Stimulated activated naive CD8-positive, alpha-beta T cell treated with anti-CD3 and anti-CD28 coated beads, Interleukin-15, Interleukin-2, amounts not matched to agents 100 ng/mL and 50 ng/mL, for 24 hours (primary cell): ENCODE measurements at regions not wholly inside any gene's neighbourhood (a gene's known extent, or its start where the extent isn't known, plus 50 kb on each side); places are given as distances from the start of the nearest gene placed in this dataset.

Source experiments
- H3K27ac Mint-ChIP-seq: one replicate; pipeline ENCODE4 v1.8.0; 2021; ENCODE audit warnings: mild to moderate bottlenecking, mixed read lengths
- H3K27me3 Mint-ChIP-seq: one replicate; pipeline ENCODE4 v1.8.0; 2021; ENCODE audit warnings: mixed read lengths
- H3K36me3 Mint-ChIP-seq: one replicate; pipeline ENCODE4 v1.8.0; 2021; ENCODE audit warnings: low read depth, mixed read lengths
- H3K4me1 Mint-ChIP-seq: one replicate; pipeline ENCODE4 v1.8.0; 2021; ENCODE audit warnings: low read depth, mixed read lengths
- H3K4me3 Mint-ChIP-seq: one replicate; pipeline ENCODE4 v1.8.0; 2021; ENCODE audit warnings: mild to moderate bottlenecking, mixed read lengths
- H3K9me3 Mint-ChIP-seq: one replicate; pipeline ENCODE4 v1.8.0; 2021; ENCODE audit warnings: mixed read lengths

DNA sequence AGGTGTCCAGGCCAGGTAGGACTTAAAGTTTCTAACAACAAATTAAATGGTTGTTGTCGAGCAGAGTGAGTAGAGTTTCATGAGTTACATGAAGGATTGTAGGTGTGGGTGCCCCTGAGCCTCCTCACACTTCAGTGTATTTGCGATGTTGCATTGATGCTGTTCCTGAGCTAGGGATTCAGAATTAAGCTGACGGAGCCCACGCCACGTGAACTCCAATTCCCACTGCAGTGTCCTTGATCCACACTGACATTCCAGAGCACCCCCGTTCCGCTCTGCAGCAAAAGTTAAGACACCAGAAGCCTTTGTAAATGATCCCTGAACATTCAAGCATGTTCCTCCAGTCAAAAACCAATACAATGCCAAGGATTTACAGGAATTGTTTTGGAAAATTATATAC is 78.8 kb upstream of the SEC61G start:
- Mint-ChIP-seq H3K36me3 (no peaks in the 10 kb centered on the region), H3K27me3 (peaks cover 3% of the 10 kb centered on the region), H3K4me1 (no peaks in the 10 kb centered on the region), H3K9me3 (no peaks in the 10 kb centered on the region), H3K4me3 (no peak overlapping the region), H3K27ac (no peak overlapping the region)

GRCh38 chr7:54838175-54838910 is 79.3 kb upstream of the SEC61G start:
- Mint-ChIP-seq H3K36me3 (no peaks in the 10 kb centered on the region), H3K27ac (no peak overlapping the region), H3K9me3 (no peaks in the 10 kb centered on the region), H3K4me3 (no peak overlapping the region), H3K4me1 (no peaks in the 10 kb centered on the region), H3K27me3 (peaks cover 3% of the 10 kb centered on the region)

DNA sequence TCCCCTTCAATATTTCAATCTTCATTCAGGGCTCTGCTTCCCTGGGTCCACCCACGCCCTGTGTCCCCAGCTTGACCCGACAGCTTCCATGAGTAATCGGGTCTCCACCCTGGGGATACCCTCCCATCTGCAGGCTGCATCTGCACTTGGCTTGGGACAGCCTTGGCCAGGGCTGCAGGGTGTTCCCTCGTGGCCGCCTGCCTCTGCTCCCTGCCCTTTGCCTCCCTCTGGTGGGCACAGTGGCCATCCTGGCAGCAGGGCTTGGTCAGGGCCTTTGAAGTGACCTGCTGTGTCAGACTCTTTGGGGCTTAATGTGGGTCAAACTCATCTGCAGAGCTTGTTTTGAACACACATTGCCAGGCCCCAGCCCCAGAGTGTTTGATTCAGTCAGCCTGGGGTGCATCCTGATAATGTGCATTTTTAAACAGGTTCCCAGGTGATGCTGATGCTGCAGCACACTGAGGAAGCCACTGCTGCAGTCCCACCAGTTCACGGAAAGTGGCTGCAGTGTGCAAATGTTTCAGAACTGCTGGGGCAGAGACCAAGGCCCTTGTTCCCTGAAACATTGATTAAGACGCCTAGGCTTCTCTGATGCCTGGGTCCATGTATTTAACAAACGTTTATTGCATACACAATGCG is 80.7 kb upstream of the SEC61G start:
- Mint-ChIP-seq H3K9me3 (no peaks in the 10 kb centered on the region), H3K27ac (no peak overlapping the region), H3K36me3 (no peaks in the 10 kb centered on the region), H3K4me3 (no peak overlapping the region), H3K4me1 (no peaks in the 10 kb centered on the region), H3K27me3 (peaks cover 3% of the 10 kb centered on the region)

DNA sequence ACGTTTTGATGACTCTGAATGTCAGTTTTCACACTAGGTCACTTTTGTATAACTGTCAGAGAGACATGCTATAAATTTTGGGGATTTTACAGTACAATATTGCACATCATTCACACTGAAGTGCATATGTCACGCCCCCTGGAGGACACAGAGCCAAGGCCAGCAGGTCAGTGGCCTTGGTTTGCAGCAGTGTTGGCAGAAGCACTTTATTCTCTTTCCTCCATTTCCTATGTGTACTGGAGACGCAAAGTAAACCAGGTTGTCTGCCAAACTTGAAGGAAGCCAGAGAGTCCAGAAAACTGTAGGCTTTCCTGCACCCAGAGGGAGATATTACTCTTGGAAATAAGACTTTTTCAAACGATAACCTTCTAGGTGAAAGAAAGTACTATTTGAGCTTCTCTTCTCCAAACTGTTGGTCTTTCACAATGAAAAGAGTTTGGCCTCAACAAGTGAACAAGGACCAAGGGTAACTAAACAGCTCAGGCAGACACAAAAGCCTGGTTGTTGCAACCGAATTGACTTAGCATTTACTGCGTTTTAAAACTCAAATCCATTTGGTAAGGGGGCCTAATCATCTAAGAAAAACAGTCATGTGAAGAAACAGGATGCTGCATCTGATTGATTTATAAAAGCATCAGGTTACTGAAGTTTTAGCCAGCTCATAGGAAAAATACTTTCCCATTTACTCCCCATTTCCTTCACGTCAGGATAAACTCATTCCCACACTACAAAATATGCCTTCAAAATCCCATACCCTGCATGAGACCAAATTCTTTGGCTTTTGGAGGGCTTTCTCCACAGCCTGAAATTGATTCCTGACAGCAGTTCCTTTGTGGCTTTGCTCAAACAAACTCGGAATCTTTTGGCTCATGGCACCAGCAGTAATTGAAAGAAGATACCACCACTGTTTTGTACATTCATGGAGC is 83.0 kb upstream of the SEC61G start:
- no peaks in the 10 kb centered on the region for H3K36me3 Mint-ChIP-seq
- H3K27ac Mint-ChIP-seq: no peak overlapping the region
- no peak overlapping the region for H3K4me3 Mint-ChIP-seq
- H3K9me3 Mint-ChIP-seq: no peaks in the 10 kb centered on the region
- no peaks in the 10 kb centered on the region for H3K4me1 Mint-ChIP-seq
- no peaks in the 10 kb centered on the region for H3K27me3 Mint-ChIP-seq

GRCh38 chr7:54843841-54844355 is 84.9 kb upstream of the SEC61G start:
- no peak overlapping the region for H3K4me3 Mint-ChIP-seq
- H3K27ac Mint-ChIP-seq: no peak overlapping the region
- H3K36me3 Mint-ChIP-seq: no peaks in the 10 kb centered on the region
- H3K9me3 Mint-ChIP-seq: no peaks in the 10 kb centered on the region
- H3K27me3 Mint-ChIP-seq: no peaks in the 10 kb centered on the region
- H3K4me1 Mint-ChIP-seq: no peaks in the 10 kb centered on the region

GRCh38 chr7:54846273-54846672 is 87.3 kb upstream of the SEC61G start:
- peaks cover 12% of the 10 kb centered on the region for H3K9me3 Mint-ChIP-seq
- H3K27me3 Mint-ChIP-seq: no peaks in the 10 kb centered on the region
- no peak overlapping the region for H3K27ac Mint-ChIP-seq
- H3K36me3 Mint-ChIP-seq: no peaks in the 10 kb centered on the region
- H3K4me1 Mint-ChIP-seq: no peaks in the 10 kb centered on the region
- no peak overlapping the region for H3K4me3 Mint-ChIP-seq

DNA sequence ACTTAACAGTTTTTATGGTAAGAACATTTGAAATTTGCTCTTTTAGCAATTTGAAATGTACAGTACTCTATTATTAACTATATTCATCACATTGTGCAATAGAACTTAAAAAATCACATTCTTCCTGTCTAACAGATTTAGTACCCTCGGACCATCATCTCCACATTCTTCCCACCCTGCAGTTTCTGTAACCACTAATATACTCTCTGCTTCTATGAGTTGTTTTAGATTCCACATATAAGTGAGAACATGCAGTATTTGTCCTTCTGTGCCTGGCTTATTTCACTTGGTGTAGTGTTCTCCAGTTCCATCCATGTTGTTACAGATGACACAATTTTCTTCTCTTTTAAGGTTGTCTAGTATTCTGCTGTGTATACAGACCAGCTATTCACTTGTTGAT is 88.9 kb upstream of the SEC61G start:
- H3K36me3 Mint-ChIP-seq: no peaks in the 10 kb centered on the region
- H3K4me1 Mint-ChIP-seq: no peaks in the 10 kb centered on the region
- H3K4me3 Mint-ChIP-seq: no peak overlapping the region
- H3K27ac Mint-ChIP-seq: no peak overlapping the region
- peaks cover 13% of the 10 kb centered on the region for H3K9me3 Mint-ChIP-seq
- H3K27me3 Mint-ChIP-seq: no peaks in the 10 kb centered on the region

- H3K27me3 Mint-ChIP-seq: peaks cover 9% of the 10 kb centered on the region
- H3K27ac Mint-ChIP-seq: no peak overlapping the region
- H3K4me3 Mint-ChIP-seq: no peak overlapping the region
- H3K4me1 Mint-ChIP-seq: no peaks in the 10 kb centered on the region
- H3K36me3 Mint-ChIP-seq: no peaks in the 10 kb centered on the region
- peaks cover 13% of the 10 kb centered on the region for H3K9me3 Mint-ChIP-seq
Measured at GRCh38 chr7:54856856-54857255, 97.8 kb upstream of the SEC61G start.

GRCh38 chr7:54857294-54857693 is 98.3 kb upstream of the SEC61G start:
- no peak overlapping the region for H3K4me3 Mint-ChIP-seq
- no peaks in the 10 kb centered on the region for H3K4me1 Mint-ChIP-seq
- no peak overlapping the region for H3K27ac Mint-ChIP-seq
- H3K9me3 Mint-ChIP-seq: peaks cover 13% of the 10 kb centered on the region
- no peaks in the 10 kb centered on the region for H3K36me3 Mint-ChIP-seq
- H3K27me3 Mint-ChIP-seq: peaks cover 9% of the 10 kb centered on the region

DNA sequence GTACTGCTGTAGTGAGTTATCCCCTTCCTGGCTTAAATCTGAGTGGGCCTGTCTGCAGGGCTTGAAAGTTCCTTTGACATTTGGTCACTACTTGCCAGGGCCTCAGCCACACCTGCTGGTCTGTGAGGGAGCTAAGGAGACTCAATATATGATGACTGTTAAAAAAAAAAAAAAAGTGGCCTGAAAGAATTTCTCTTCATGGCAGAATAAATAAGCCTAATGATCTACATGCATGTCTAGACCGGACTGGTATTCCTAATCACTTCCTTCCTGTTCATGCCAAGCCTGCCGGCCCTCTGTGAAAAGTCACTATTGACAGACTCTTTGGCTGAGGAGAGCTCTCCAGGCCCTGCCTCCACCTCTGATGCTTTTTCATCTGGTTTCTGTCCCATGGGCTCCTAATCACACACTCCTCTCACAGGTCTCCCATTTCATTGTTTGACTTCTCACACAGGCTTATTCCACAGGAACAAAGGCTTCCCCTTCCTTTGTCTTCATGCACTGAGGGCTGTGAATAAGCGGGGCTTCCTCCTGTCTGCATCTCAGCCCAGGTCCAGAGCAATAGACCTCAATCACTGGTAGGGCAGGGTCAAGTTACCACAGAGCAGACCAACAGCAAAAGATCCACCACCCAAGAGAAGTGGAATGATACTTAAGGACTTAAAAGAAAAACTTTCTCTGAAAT is 99.1 kb upstream of the SEC61G start:
- no peaks in the 10 kb centered on the region for H3K36me3 Mint-ChIP-seq
- no peaks in the 10 kb centered on the region for H3K4me1 Mint-ChIP-seq
- H3K27me3 Mint-ChIP-seq: peaks cover 9% of the 10 kb centered on the region
- H3K4me3 Mint-ChIP-seq: no peak overlapping the region
- H3K27ac Mint-ChIP-seq: no peak overlapping the region
- peaks cover 13% of the 10 kb centered on the region for H3K9me3 Mint-ChIP-seq

GRCh38 chr7:54859066-54859465 is 100.1 kb upstream of the SEC61G start:
- H3K36me3 Mint-ChIP-seq: no peaks in the 10 kb centered on the region
- H3K27ac Mint-ChIP-seq: no peak overlapping the region

DNA sequence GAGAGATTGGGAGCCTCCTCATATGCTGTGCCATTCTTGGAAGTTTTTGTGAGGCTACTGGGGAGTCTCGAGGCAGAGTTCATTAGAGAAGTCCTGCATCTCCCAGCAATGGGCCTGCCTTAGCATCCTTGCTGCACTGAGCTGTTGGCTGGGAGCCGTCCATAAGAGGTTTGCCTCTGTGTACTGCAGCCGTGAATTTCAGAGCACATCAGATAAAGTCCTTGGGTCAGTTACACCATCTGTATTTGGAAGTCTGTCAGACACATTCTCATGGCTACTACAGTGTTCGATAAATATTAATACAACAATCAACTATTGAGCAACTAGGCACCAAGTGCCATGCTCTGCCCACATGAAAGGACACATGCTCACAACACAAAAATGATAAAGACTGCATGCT is 100.5 kb upstream of the SEC61G start:
- Mint-ChIP-seq H3K4me3 (no peak overlapping the region), H3K9me3 (peaks cover 3% of the 10 kb centered on the region), H3K27ac (no peak overlapping the region), H3K36me3 (no peaks in the 10 kb centered on the region), H3K27me3 (peaks cover 9% of the 10 kb centered on the region), H3K4me1 (no peaks in the 10 kb centered on the region)

More at GRCh38 chr7:54859066-54859465, 100.1 kb upstream of the SEC61G start:
- no peaks in the 10 kb centered on the region for H3K4me1 Mint-ChIP-seq
- H3K9me3 Mint-ChIP-seq: peaks cover 5% of the 10 kb centered on the region
- H3K27me3 Mint-ChIP-seq: peaks cover 9% of the 10 kb centered on the region
- H3K4me3 Mint-ChIP-seq: no peak overlapping the region

GRCh38 chr7:54860003-54860775 is 101.2 kb upstream of the SEC61G start:
- H3K27me3 Mint-ChIP-seq: peaks cover 9% of the 10 kb centered on the region
- no peaks in the 10 kb centered on the region for H3K9me3 Mint-ChIP-seq
- no peaks in the 10 kb centered on the region for H3K36me3 Mint-ChIP-seq
- no peaks in the 10 kb centered on the region for H3K4me1 Mint-ChIP-seq
- no peak overlapping the region for H3K4me3 Mint-ChIP-seq
- H3K27ac Mint-ChIP-seq: no peak overlapping the region

GRCh38 chr7:54860843-54861242 is 101.8 kb upstream of the SEC61G start:
- no peak overlapping the region for H3K27ac Mint-ChIP-seq
- H3K36me3 Mint-ChIP-seq: no peaks in the 10 kb centered on the region
- peaks cover 9% of the 10 kb centered on the region for H3K27me3 Mint-ChIP-seq
- H3K9me3 Mint-ChIP-seq: no peaks in the 10 kb centered on the region
- H3K4me3 Mint-ChIP-seq: no peak overlapping the region
- H3K4me1 Mint-ChIP-seq: no peaks in the 10 kb centered on the region
